Caco-2 (cell line): ENCODE measurements at regions not wholly inside any gene's neighbourhood (a gene's known extent, or its start where the extent isn't known, plus 50 kb on each side); places are given as distances from the start of the nearest gene placed in this dataset.

Experiments
- BruUV-seq: library from RNA; stranded (reverse); fragments of 400-500 nt; replicated peaks from 2 replicates; lab custom pipeline; 2021; lab: Mats Ljungman, UMichigan
- CTCF ChIA-PET: fragments of 300-600 bp; sonication (Branson Sonifier 250); formaldehyde crosslinking; loops from one replicate; lab custom pipeline; 2022; ENCODE audit warnings: antibody characterized with exemption; lab: Charles Lee
- POLR2A ChIA-PET: fragments of 300-600 bp; sonication (Branson Sonifier 250); formaldehyde crosslinking; loops from one replicate; lab custom pipeline; 2022; ENCODE audit warnings: antibody characterized with exemption; lab: Charles Lee
- DNase-seq, 2 experiments: peaks; one replicate each; pipeline versions ENCODE4 v3.0.0 to v3.0.0-alpha.2; 2020 to 2022
- H3K27me3 ChIP-seq: replicated peaks from 2 replicates; pipeline ENCODE4 v1.6.0; 2011; ENCODE audit warnings: low read length; ENCODE audit not compliant: control insufficient read depth, insufficient read depth
- H3K36me3 ChIP-seq: 2 replicates; pipeline ENCODE4 v1.5.1; 2011; ENCODE audit warnings: low read length; ENCODE audit not compliant: control insufficient read depth, insufficient read depth
- H3K4me1 ChIP-seq: fragments of 250-450 bp; sonication (Bioruptor Pico); 2 replicates; pipeline ENCODE4 v1.5.1; 2020; ENCODE audit warnings: mild to moderate bottlenecking
- H3K4me3 ChIP-seq: 2 replicates; pipeline ENCODE4 v1.5.1; 2011; ENCODE audit warnings: low read depth, mild to moderate bottlenecking, control low read depth, low read length
- H3K9me3 ChIP-seq: fragments of 250-450 bp; sonication (Bioruptor Pico); 2 replicates; pipeline ENCODE4 v1.5.1; 2020; ENCODE audit warnings: mild to moderate bottlenecking, moderate library complexity
- H3K27ac Mint-ChIP-seq: one replicate; pipeline ENCODE4 v1.8.0; 2022; ENCODE audit warnings: mixed read lengths; ENCODE audit not compliant: unreplicated experiment
- H3K27me3 Mint-ChIP-seq: one replicate; pipeline ENCODE4 v1.8.0; 2022; ENCODE audit warnings: mixed read lengths; ENCODE audit not compliant: insufficient read depth, unreplicated experiment
- H3K36me3 Mint-ChIP-seq: one replicate; pipeline ENCODE4 v1.8.0; 2022; ENCODE audit warnings: mild to moderate bottlenecking, mixed read lengths; ENCODE audit not compliant: insufficient read depth, unreplicated experiment
- H3K4me1 Mint-ChIP-seq: one replicate; pipeline ENCODE4 v1.8.0; 2022; ENCODE audit warnings: low read depth, mixed read lengths; ENCODE audit not compliant: unreplicated experiment
- H3K4me3 Mint-ChIP-seq: one replicate; pipeline ENCODE4 v1.8.0; 2022; ENCODE audit warnings: mild to moderate bottlenecking, moderate library complexity, mixed read lengths; ENCODE audit not compliant: unreplicated experiment
- H3K9me3 Mint-ChIP-seq: one replicate; pipeline ENCODE4 v1.8.0; 2022; ENCODE audit warnings: mixed read lengths; ENCODE audit not compliant: unreplicated experiment
- intact Hi-C: fragments of 100-400 bp; cut with micrococcal nuclease; formaldehyde crosslinking; loops from one replicate; pipeline ENCODE4 v1.10.0; 2022; ENCODE audit not compliant: unreplicated experiment
- TF ChIP-seq, protein P1 (sequence below), 2 experiments: fragments of 200-600 bp in 1 of 2; IDR thresholded peaks; 1 replicate in 1 of 2; 2 replicates in 1 of 2; pipeline versions ENCODE4 v1.5.1 to v1.8.0; 2011 to 2022; ENCODE audit warnings: antibody characterized with exemption in 1 of 2, control low read depth in 1 of 2, inconsistent platforms in 1 of 2, low read depth in 1 of 2, low read length in 1 of 2, mild to moderate bottlenecking in 1 of 2, moderate library complexity in 1 of 2; ENCODE audit not compliant: insufficient read depth in 1 of 2, severe bottlenecking in 1 of 2, unreplicated experiment in 1 of 2

GRCh38 chr6:6815732-6816131 is 227.2 kb downstream of the LY86 start:
- no peak overlapping the region for H3K4me3 ChIP-seq
- no peaks in the 10 kb centered on the region for H3K9me3 ChIP-seq
- ChIA-PET CTCF (no interaction called here), POLR2A (no interaction called here)
- Mint-ChIP-seq H3K27ac (no peak overlapping the region), H3K36me3 (peaks cover 5% of the 10 kb centered on the region), H3K4me1 (peaks cover 22% of the 10 kb centered on the region), H3K27me3 (no peaks in the 10 kb centered on the region), H3K9me3 (no peaks in the 10 kb centered on the region), H3K4me3 (no peak overlapping the region)
- H3K27me3 ChIP-seq = no peaks in the 10 kb centered on the region
- DNase-seq = no peak
- intact Hi-C loops = loop anchor here (10.0 kb wide), 1 partner anchor 79 kb away; no protein-coding TSS in a partner anchor
- TF ChIP-seq, protein P1, sequence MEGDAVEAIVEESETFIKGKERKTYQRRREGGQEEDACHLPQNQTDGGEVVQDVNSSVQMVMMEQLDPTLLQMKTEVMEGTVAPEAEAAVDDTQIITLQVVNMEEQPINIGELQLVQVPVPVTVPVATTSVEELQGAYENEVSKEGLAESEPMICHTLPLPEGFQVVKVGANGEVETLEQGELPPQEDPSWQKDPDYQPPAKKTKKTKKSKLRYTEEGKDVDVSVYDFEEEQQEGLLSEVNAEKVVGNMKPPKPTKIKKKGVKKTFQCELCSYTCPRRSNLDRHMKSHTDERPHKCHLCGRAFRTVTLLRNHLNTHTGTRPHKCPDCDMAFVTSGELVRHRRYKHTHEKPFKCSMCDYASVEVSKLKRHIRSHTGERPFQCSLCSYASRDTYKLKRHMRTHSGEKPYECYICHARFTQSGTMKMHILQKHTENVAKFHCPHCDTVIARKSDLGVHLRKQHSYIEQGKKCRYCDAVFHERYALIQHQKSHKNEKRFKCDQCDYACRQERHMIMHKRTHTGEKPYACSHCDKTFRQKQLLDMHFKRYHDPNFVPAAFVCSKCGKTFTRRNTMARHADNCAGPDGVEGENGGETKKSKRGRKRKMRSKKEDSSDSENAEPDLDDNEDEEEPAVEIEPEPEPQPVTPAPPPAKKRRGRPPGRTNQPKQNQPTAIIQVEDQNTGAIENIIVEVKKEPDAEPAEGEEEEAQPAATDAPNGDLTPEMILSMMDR (IDR thresholded peaks at IDR 0.05; ENCODE audit: insufficient read depth in 1 of 2, low read depth in 1 of 2, low read length in 1 of 2, severe bottlenecking in 1 of 2, unreplicated experiment in 1 of 2) = no peak
- H3K4me1 ChIP-seq = peaks cover 14% of the 10 kb centered on the region
- BruUV-seq = no TSS peak
- no peaks in the 10 kb centered on the region for H3K36me3 ChIP-seq

GRCh38 chr6:6816716-6817115 is 228.2 kb downstream of the LY86 start:
- CTCF ChIA-PET = no interaction called here
- DNase-seq = no peak
- no peaks in the 10 kb centered on the region for H3K27me3 ChIP-seq
- intact Hi-C loops = loop anchor here (10.0 kb wide), 1 partner anchor 78 kb away; no protein-coding TSS in a partner anchor
- H3K36me3 ChIP-seq = no peaks in the 10 kb centered on the region
- H3K4me1 ChIP-seq = peaks cover 14% of the 10 kb centered on the region
- no peaks in the 10 kb centered on the region for H3K27me3 Mint-ChIP-seq
- H3K36me3 Mint-ChIP-seq = no peaks in the 10 kb centered on the region
- H3K4me3 ChIP-seq = no peak overlapping the region
- H3K27ac Mint-ChIP-seq = no peak overlapping the region
- no TSS peak for BruUV-seq
- POLR2A ChIA-PET = no interaction called here
- TF ChIP-seq, protein P1 (IDR thresholded peaks at IDR 0.05; ENCODE audit: insufficient read depth in 1 of 2, low read depth in 1 of 2, low read length in 1 of 2, severe bottlenecking in 1 of 2, unreplicated experiment in 1 of 2) = no peak
- no peak overlapping the region for H3K4me3 Mint-ChIP-seq
- H3K4me1 Mint-ChIP-seq = peaks cover 16% of the 10 kb centered on the region
- no peaks in the 10 kb centered on the region for H3K9me3 Mint-ChIP-seq
- no peaks in the 10 kb centered on the region for H3K9me3 ChIP-seq

DNA sequence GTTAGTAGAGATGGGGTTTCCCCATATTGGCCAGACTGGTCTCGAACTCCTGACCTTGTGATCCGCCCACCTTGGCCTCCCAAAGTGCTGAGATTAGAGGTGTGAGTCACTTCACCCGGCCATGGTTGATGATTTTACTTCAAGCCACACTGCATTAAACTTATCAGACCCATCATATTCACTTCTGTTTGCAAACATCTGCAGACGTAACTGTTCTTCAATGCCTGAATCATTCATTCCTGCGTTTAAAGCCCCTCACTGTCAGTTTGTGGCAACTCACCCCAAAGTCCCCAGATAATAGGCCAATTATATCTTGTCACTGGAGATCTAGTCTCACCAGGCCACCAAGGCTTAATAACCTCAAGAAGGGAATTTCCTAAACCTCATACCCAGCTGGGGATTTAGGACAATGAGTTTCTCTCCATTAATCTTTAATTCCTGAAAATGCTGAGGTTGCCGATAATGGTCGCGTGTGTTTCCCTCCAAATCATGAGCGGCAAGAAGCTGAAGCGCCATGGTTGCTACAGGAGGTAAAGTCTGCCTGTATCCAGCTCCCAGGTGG is 229.6 kb downstream of the LY86 start:
- peaks cover 7% of the 10 kb centered on the region; the same call in 1 of the 2 replicates for H3K4me1 ChIP-seq
- no peak for DNase-seq
- H3K9me3 ChIP-seq = no peaks in the 10 kb centered on the region
- Mint-ChIP-seq H3K4me3 (no peak overlapping the region), H3K4me1 (peaks cover 11% of the 10 kb centered on the region), H3K36me3 (no peaks in the 10 kb centered on the region), H3K27ac (no peak overlapping the region), H3K27me3 (no peaks in the 10 kb centered on the region), H3K9me3 (no peaks in the 10 kb centered on the region)
- no peaks in the 10 kb centered on the region for H3K36me3 ChIP-seq
- ChIA-PET CTCF (no interaction called here), POLR2A (interaction anchor here (0.6 kb wide), 1 partner anchor 483 kb away, joined by 3 read pairs; no protein-coding TSS in a partner anchor)
- intact Hi-C loops = loop anchor here (10.0 kb wide), 1 partner anchor 77 kb away; no protein-coding TSS in a partner anchor
- TF ChIP-seq, protein P1 (IDR thresholded peaks at IDR 0.05; ENCODE audit: insufficient read depth in 1 of 2, low read depth in 1 of 2, low read length in 1 of 2, severe bottlenecking in 1 of 2, unreplicated experiment in 1 of 2) = no peak
- H3K4me3 ChIP-seq = no peak overlapping the region
- BruUV-seq = no TSS peak
- H3K27me3 ChIP-seq = no peaks in the 10 kb centered on the region
